Naive thymus-derived CD4-positive, alpha-beta T cell (primary cell): ENCODE measurements at regions not wholly inside any gene's neighbourhood (a gene's known extent, or its start where the extent isn't known, plus 50 kb on each side); places are given as distances from the start of the nearest gene placed in this dataset.

Experiments
- ATAC-seq: fragments of 150-1000 bp; cut with Tn5 transposase; 2 replicates; pipeline ENCODE4 v1.10.0; 2021; ENCODE audit warnings: mild to moderate bottlenecking, moderate library complexity
- CTCF ChIA-PET: fragments of 350-600 bp; sonication (Branson Sonifier 250); formaldehyde crosslinking; loops from one replicate; lab custom pipeline; 2021; ENCODE audit warnings: antibody characterized with exemption; lab: Charles Lee
- POLR2A ChIA-PET: fragments of 350-600 bp; sonication (Branson Sonifier 250); formaldehyde crosslinking; loops from one replicate; lab custom pipeline; 2021; ENCODE audit warnings: antibody characterized with exemption, inconsistent platforms; lab: Charles Lee
- DNase-seq, 9 donors: peaks; one replicate each; pipeline versions ENCODE4 v3.0.0 to v3.0.0-alpha.2; 2020 to 2022; ENCODE audit warnings: mixed read lengths in 1 of 9
- H3K27ac ChIP-seq: one replicate; pipeline ENCODE4 v1.7.0; 2013; ENCODE audit warnings: mild to moderate bottlenecking, low read depth, low read length, moderate library complexity
- H3K27me3 ChIP-seq, 2 donors: one replicate each; pipeline ENCODE4 v1.7.0; 2013; ENCODE audit warnings: low read length in 2 of 2, mild to moderate bottlenecking in 2 of 2, moderate library complexity in 2 of 2; ENCODE audit not compliant: control insufficient read depth in 2 of 2, insufficient read depth in 2 of 2
- H3K36me3 ChIP-seq, 3 experiments: 1 replicate in 2 of 3; 2 replicates in 1 of 3; pipeline ENCODE4 v1.7.0; 2013; ENCODE audit warnings: low read length in 3 of 3, mild to moderate bottlenecking in 3 of 3, moderate library complexity in 1 of 3; ENCODE audit not compliant: insufficient read depth in 3 of 3, control insufficient read depth in 2 of 3
- H3K4me1 ChIP-seq, 2 donors: one replicate each; pipeline ENCODE4 v1.7.0; 2013; ENCODE audit warnings: low read length in 2 of 2, mild to moderate bottlenecking in 2 of 2, moderate library complexity in 1 of 2; ENCODE audit not compliant: control insufficient read depth in 2 of 2, insufficient read depth in 2 of 2
- H3K4me3 ChIP-seq: 2 replicates; pipeline ENCODE4 v1.7.0; 2013; ENCODE audit warnings: mild to moderate bottlenecking, low read length
- H3K9me3 ChIP-seq, 3 experiments: 1 replicate in 2 of 3; 2 replicates in 1 of 3; pipeline ENCODE4 v1.7.0; 2013; ENCODE audit warnings: low read length in 3 of 3; ENCODE audit not compliant: control insufficient read depth in 2 of 3
- H3K27ac Mint-ChIP-seq, 9 donors: one replicate each; pipeline ENCODE4 v1.8.0; 2020 to 2022; ENCODE audit warnings: mixed read lengths in 9 of 9, mild to moderate bottlenecking in 8 of 9, moderate library complexity in 5 of 9, inconsistent platforms in 2 of 9
- H3K27me3 Mint-ChIP-seq, 5 donors: one replicate each; pipeline ENCODE4 v1.8.0; 2021 to 2022; ENCODE audit warnings: mixed read lengths in 5 of 5, mild to moderate bottlenecking in 1 of 5
- H3K36me3 Mint-ChIP-seq, 5 donors: one replicate each; pipeline ENCODE4 v1.8.0; 2020 to 2022; ENCODE audit warnings: mixed read lengths in 5 of 5, mild to moderate bottlenecking in 3 of 5, inconsistent platforms in 1 of 5
- H3K4me1 Mint-ChIP-seq, 7 donors: one replicate each; pipeline ENCODE4 v1.8.0; 2020 to 2022; ENCODE audit warnings: mixed read lengths in 7 of 7, mild to moderate bottlenecking in 3 of 7, inconsistent platforms in 1 of 7
- H3K4me3 Mint-ChIP-seq, 10 donors: one replicate each; pipeline ENCODE4 v1.8.0; 2020 to 2022; ENCODE audit warnings: mild to moderate bottlenecking in 10 of 10, mixed read lengths in 10 of 10, moderate library complexity in 6 of 10, inconsistent platforms in 2 of 10
- H3K9me3 Mint-ChIP-seq, 11 donors: one replicate each; pipeline ENCODE4 v1.8.0; 2020 to 2022; ENCODE audit warnings: mixed read lengths in 11 of 11, mild to moderate bottlenecking in 4 of 11, inconsistent platforms in 1 of 11, moderate library complexity in 1 of 11
- intact Hi-C, 2 donors: fragments of 100-400 bp; cut with micrococcal nuclease; formaldehyde crosslinking; loops; one replicate each; pipeline ENCODE4 v1.15.1; 2023

- Histone ChIP-seq H3K9me3 (no peaks in the 10 kb centered on the region), H3K27me3 (no peaks in the 10 kb centered on the region), H3K27ac (no peak overlapping the region), H3K36me3 (no peaks in the 10 kb centered on the region), H3K4me1 (no peaks in the 10 kb centered on the region), H3K4me3 (no peak overlapping the region)
- Mint-ChIP-seq H3K36me3 (no peaks in the 10 kb centered on the region), H3K4me3 (no peak overlapping the region), H3K9me3 (no peaks in the 10 kb centered on the region), H3K4me1 (peaks cover 3 to 15% (median 9%) of the 10 kb centered on the region in 7 donors), H3K27me3 (peaks cover 0 to 7% (median 0%) of the 10 kb centered on the region in 5 donors), H3K27ac (no peak overlapping the region)
- DNase-seq (no peak), ATAC-seq (no peak)
- ChIA-PET CTCF (no interaction called here), POLR2A (no interaction called here)
- intact Hi-C loops: no loop called here
These were observed 64.2 kb downstream of the GJA1 start for GRCh38 chr6:121499666-121500065.

DNA sequence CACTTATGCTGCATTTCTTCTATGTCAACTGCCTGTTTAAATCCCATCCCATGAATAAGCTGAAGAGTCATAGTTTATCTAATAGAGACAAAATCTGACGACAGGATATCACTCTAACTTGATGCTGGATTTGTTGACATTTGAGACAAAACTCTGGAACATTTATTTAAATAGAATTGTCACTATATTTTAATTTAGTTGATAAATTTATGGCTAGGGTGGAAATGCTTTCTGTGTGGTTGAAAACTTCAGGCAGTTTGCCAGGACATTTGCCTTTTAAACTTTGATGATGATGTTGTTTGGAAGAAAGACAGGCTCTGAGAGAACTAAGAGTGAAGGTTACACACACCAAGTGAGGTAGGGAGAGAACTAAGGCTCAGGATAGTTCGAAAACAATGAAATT, 68.1 kb downstream of the GJA1 start:
- no peak overlapping the region for H3K27ac ChIP-seq
- H3K36me3 Mint-ChIP-seq: no peaks in the 10 kb centered on the region
- no peak overlapping the region for H3K4me3 ChIP-seq
- no peaks in the 10 kb centered on the region for H3K4me1 ChIP-seq
- ATAC-seq (no peak), DNase-seq (no peak)
- no peaks in the 10 kb centered on the region for H3K9me3 ChIP-seq
- no peaks in the 10 kb centered on the region for H3K36me3 ChIP-seq
- ChIA-PET CTCF (no interaction called here), POLR2A (no interaction called here)
- no peak overlapping the region for H3K27ac Mint-ChIP-seq
- H3K27me3 ChIP-seq: no peaks in the 10 kb centered on the region
- intact Hi-C loops: no loop called here
- H3K4me1 Mint-ChIP-seq: peaks cover 3 to 15% (median 9%) of the 10 kb centered on the region in 7 donors
- H3K9me3 Mint-ChIP-seq: no peaks in the 10 kb centered on the region
- H3K27me3 Mint-ChIP-seq: peaks cover 0 to 7% (median 0%) of the 10 kb centered on the region in 5 donors
- no peak overlapping the region for H3K4me3 Mint-ChIP-seq

- Histone ChIP-seq H3K9me3 (no peaks in the 10 kb centered on the region), H3K27me3 (no peaks in the 10 kb centered on the region), H3K4me3 (no peak overlapping the region), H3K27ac (no peak overlapping the region), H3K4me1 (no peaks in the 10 kb centered on the region), H3K36me3 (no peaks in the 10 kb centered on the region)
- ChIA-PET POLR2A (no interaction called here), CTCF (no interaction called here)
- peaks cover 0 to 7% (median 0%) of the 10 kb centered on the region in 5 donors for H3K27me3 Mint-ChIP-seq
- peaks cover 2 to 15% (median 9%) of the 10 kb centered on the region in 7 donors for H3K4me1 Mint-ChIP-seq
- no peak for DNase-seq
- ATAC-seq: no peak
- H3K4me3 Mint-ChIP-seq: no peak overlapping the region
- no peak overlapping the region for H3K27ac Mint-ChIP-seq
- intact Hi-C loops: no loop called here
- no peaks in the 10 kb centered on the region for H3K36me3 Mint-ChIP-seq
- no peaks in the 10 kb centered on the region for H3K9me3 Mint-ChIP-seq
These were observed 68.8 kb downstream of the GJA1 start for GRCh38 chr6:121504227-121504626.

- no peaks in the 10 kb centered on the region for H3K9me3 ChIP-seq
- H3K27ac ChIP-seq: no peak overlapping the region
- no peaks in the 10 kb centered on the region for H3K36me3 ChIP-seq
- Mint-ChIP-seq H3K27me3 (peaks cover 0 to 1% (median 0%) of the 10 kb centered on the region in 5 donors), H3K36me3 (no peaks in the 10 kb centered on the region), H3K9me3 (no peaks in the 10 kb centered on the region), H3K4me1 (peaks cover 0 to 15% (median 9%) of the 10 kb centered on the region in 7 donors), H3K27ac (no peak overlapping the region), H3K4me3 (no peak overlapping the region)
- ChIA-PET CTCF (no interaction called here), POLR2A (interaction anchor here (0.6 kb wide), 1 partner anchor 1675 kb away, joined by 3 read pairs; no protein-coding TSS in a partner anchor)
- H3K4me1 ChIP-seq: no peaks in the 10 kb centered on the region
- no peaks in the 10 kb centered on the region for H3K27me3 ChIP-seq
- ATAC-seq (no peak), DNase-seq (no peak)
- intact Hi-C loops: no loop called here
- no peak overlapping the region for H3K4me3 ChIP-seq
These were observed 69.8 kb downstream of the GJA1 start for GRCh38 chr6:121505284-121505683.

DNA sequence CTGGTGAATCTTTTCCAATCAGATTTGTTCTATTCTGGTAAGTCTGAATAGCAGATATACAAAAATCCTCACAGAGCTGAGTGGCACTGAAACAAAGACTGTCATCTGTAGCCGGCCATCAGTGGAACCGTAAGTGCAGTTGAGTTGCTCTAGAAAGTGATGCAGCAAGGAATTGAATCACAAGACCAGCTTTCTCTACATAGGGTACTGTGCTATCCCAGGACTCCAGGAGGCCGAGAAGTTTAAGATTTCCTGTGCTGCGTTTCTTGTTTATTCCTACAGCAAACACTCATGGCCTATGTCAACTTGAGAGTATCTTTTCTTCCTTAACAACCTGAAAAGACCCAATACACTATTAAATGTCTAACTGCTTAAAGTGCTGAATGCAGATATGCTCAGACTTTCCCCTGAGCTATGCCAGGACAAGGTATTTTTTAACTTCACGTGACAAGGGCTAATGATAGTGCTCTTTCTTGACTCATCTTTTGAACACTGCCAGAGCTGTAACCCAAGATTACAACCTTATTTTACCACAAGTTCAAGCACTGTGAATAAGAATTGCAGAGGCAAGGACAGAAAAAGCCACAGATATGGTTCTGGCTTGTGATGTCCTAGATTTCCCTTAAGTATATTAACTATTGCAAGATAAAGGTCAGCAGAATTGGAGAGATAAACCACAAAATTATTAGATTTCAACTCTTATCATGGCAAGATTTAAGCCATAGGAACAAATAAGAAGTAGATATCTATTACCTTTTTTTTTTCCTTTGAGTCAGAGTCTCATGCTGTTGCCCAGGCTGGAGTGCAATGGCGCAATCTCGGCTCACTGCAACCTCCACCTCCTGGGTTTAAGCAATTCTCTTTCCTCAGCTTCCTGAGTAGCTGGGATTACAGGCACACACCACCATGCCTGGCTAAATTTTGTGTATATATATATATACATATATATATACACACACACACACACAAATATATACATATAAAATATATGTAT, 71.6 kb downstream of the GJA1 start:
- no peaks in the 10 kb centered on the region for H3K27me3 ChIP-seq
- H3K4me3 ChIP-seq: no peak overlapping the region
- Mint-ChIP-seq H3K4me1 (peaks cover 0 to 15% (median 9%) of the 10 kb centered on the region in 7 donors), H3K4me3 (no peak overlapping the region), H3K27me3 (no peaks in the 10 kb centered on the region), H3K36me3 (no peaks in the 10 kb centered on the region), H3K9me3 (no peaks in the 10 kb centered on the region), H3K27ac (no peak overlapping the region)
- intact Hi-C loops: no loop called here
- H3K9me3 ChIP-seq: no peaks in the 10 kb centered on the region
- H3K4me1 ChIP-seq: no peaks in the 10 kb centered on the region
- no peak for ATAC-seq
- H3K27ac ChIP-seq: no peak overlapping the region
- no peak for DNase-seq
- H3K36me3 ChIP-seq: no peaks in the 10 kb centered on the region
- ChIA-PET POLR2A (interaction anchor here (0.6 kb wide), 1 partner anchor 30 kb away, joined by 4 read pairs; no protein-coding TSS in a partner anchor), CTCF (interaction anchor here (0.6 kb wide), 1 partner anchor 766 kb away, joined by 3 read pairs; no protein-coding TSS in a partner anchor)

GRCh38 chr6:121510568-121511177, 75.2 kb downstream of the GJA1 start:
- H3K4me1 Mint-ChIP-seq: no peaks in the 10 kb centered on the region
- H3K9me3 Mint-ChIP-seq: peaks cover 0 to 3% (median 0%) of the 10 kb centered on the region in 11 donors
- Histone ChIP-seq H3K4me1 (no peaks in the 10 kb centered on the region), H3K9me3 (no peaks in the 10 kb centered on the region), H3K27me3 (no peaks in the 10 kb centered on the region), H3K4me3 (no peak overlapping the region), H3K27ac (no peak overlapping the region), H3K36me3 (no peaks in the 10 kb centered on the region)
- ChIA-PET POLR2A (no interaction called here), CTCF (no interaction called here)
- no peak for ATAC-seq
- no peak for DNase-seq
- intact Hi-C loops: no loop called here
- H3K4me3 Mint-ChIP-seq: no peak overlapping the region
- H3K36me3 Mint-ChIP-seq: no peaks in the 10 kb centered on the region
- no peak overlapping the region for H3K27ac Mint-ChIP-seq
- H3K27me3 Mint-ChIP-seq: no peaks in the 10 kb centered on the region
